HL-60/S4 treated with retinoic acid at 250 ng/mL for 4 days and 3 days (cell line): ENCODE measurements at regions not wholly inside any gene's neighbourhood (a gene's known extent, or its start where the extent isn't known, plus 50 kb on each side); places are given as distances from the start of the nearest gene placed in this dataset.
"Not testable (repeated sequence)": the region's sequence is repeated elsewhere in the genome, so short reads cannot be mapped to it uniquely, and the experiment has no call there.

Experiments
- in situ Hi-C: fragments of 300-500 bp; cut with MboI; formaldehyde crosslinking; loops from 2 replicates; pipeline ENCODE4 v1.7.0; 2022; ENCODE audit warnings: low sequenced_read_pairs

DNA sequence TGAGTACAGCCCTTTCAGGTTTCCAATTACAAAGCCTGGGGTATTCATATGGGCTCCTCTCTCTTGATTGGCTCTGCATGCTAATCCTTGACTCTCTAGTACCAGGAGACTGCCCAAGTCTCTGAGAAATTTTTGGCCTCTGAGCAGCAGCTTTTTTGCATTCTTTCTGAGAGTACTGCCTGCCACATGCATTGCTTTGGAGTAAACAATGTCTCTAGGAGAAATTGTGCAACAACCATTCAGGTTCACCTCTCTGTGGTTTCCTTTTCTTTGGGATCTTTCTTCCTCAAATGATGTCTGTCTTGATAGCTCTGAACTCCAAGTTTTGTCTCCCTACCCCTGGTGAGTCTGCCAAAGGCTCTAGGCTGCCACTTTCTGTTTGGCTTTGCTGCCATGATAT, 115.8 kb upstream of the SETBP1 start:
- in situ Hi-C loops: no loop called here

DNA sequence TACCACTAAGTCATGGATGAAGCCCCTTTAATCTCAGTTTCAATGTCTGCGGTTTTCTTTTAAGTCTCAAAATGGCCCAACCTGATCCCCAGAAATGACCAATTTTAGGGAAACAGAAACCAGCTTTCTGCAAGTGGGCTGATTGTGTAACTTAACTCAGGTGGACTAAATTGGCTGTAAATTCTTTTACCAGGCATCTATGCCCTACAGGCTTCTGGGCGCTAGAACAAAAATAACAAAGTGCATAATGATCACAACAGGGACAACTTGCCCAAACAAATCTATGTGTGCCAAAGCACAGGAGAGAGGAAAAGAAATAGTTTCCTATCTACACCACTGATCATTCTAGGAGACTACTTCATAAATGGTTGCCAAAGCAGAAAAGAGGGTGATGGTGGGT, 112.3 kb upstream of the SETBP1 start:
- in situ Hi-C loops: no loop called here

DNA sequence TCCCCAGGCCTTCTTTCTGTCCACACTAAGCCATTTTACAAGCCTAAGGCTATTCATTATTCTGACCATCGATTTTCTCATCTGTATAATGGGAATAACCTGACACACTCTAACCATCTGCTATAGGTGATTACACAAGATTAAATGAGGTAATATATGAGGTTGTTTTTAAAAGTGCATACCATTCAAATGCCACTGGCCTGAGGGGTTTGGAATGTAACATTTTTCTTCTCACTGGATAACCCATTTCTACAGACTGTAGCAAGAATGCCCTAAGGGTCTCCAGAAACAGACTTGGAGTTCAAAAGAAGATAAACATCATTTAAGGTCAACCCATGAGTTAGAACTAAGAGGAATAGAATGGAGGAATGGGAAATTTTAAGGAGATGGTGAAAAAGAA, 111.7 kb upstream of the SETBP1 start:
- in situ Hi-C loops: no loop called here

DNA sequence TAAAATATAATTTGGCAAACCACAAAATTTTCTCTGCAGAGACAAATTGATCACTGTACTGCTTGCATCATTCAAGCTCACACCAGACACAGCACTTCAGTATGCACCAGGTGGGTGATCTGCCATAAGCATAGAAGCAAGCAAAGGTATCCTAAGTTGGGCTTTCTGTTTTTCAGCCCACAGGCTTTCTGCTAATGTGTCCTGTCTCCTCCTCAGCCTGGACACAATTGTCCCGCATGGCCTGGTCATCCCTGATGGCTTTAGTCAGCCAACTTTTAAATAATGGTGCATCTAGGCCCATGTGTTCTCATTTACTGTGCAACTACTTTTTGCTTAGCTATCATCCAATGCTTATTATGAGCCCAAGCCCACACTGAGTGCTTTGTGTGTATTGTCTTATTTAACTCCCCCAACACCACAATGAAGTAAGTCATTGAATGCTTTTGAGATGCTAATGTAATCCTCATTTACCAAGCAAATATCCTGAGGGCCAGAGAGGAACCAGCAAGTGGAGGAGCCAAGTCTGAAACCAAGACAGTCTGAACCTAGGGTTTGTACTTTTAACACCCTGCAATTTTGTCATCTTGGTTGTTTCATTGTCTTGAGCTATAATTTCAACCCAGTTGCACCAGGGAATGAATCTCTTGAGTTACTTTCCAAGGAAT, 111.2 kb upstream of the SETBP1 start:
- in situ Hi-C loops: no loop called here

DNA sequence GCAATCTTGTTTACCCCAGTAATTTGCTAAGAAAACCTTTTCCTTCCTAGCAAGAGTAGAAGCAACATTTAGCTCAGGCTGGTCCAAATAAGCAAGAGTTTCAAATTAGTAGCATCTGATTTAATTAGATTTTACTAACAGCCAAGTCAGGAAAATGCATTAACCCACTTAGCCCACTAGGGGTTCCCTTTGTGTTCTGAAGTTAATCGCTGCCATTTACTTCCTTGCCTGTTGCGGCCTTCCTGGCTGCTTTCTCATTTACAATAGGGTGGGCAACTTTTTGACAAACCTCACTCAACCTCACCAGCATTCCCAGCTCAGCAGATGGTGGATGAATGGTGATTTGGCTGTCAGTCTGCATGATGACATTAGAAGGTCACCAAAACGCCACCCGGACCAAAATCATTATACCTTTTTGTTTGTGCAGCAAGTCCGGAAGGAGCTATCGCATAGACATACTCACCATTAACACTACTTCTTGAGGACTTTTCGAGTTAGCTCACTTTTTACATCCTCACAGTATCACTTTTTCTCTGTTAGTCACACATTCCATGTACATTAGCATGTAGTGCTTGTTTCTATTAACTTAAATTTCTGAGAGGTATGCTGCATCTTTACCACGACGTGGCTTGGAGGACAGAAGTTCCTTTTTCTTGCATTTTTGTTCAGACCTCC, 101.5 kb upstream of the SETBP1 start:
- in situ Hi-C loops: no loop called here

DNA sequence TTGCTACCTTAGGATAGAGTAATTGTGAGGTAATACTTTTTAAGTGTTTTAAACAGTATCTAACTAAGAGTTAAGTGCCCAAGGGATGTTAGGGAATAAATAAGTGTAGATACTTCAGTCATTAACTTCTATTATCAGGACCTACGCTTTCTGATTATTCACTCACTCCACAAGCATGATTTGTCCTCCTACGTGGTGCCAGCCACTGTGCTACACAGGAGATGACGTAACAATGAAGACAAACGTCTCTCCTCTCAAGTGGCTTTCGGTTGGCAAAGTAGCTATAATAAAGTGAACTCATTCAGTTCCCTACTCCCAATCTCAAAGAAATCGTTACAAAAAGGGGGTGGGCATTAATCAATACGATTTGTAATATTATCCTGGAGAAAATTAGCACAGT, 100.9 kb upstream of the SETBP1 start:
- in situ Hi-C loops: no loop called here

DNA sequence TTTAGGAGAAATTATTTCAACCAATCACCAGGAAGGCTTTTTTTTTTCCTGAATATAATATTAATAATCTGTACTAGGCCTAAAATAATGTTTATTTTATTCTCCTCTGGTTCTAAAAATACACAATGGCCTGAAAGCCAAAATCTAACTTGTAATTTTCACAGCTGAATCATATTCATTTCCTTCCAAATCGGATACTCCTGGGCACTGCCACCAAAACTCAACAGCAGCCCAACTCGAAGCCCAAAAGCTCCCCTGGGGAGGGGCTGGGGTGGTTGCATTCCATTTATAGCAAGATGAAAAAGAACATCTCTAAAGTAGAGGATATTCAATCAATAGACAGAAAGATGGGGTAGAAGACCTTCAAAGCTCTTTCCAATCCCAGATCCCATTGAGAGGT, 100.5 kb upstream of the SETBP1 start:
- in situ Hi-C loops: no loop called here

DNA sequence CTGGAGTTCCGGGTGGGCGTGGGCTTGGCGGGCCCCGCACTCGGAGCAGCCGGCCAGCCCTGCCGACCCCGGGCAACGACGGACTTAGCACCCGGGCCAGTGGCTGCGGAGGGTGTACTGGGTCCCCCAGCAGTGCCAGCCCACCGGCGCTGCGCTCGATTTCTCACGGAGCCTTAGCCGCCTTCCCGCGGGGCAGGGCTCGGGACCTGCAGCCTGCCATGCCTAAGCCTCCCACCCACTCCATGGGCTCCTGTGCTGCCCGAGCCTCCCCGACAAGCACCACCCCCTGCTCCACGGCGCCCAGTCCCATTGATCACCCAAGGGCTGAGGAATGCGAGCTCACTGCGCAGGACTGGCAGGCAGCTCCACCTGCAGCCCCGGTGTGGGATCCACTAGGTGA, 99.9 kb upstream of the SETBP1 start:
- in situ Hi-C loops: not testable (repeated sequence)

DNA sequence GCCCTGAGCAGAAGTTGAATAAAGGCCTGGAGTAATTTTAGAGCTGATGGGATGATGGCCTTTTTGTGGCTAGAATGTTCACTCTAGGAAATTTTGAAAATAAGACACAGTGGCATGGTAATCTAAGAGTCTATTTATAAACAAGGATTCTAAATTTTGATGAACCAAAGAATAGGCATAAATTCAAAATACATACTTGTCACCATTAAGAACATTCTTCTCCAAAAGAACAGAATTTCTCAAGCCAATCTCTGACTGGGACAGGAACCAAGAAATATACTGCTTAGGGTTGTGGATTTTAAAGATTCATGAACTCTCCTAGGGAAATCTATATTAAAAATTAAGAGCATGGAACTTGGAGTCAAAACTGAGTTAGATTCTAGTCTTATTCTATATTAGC, 98.2 kb upstream of the SETBP1 start:
- in situ Hi-C loops: no loop called here

DNA sequence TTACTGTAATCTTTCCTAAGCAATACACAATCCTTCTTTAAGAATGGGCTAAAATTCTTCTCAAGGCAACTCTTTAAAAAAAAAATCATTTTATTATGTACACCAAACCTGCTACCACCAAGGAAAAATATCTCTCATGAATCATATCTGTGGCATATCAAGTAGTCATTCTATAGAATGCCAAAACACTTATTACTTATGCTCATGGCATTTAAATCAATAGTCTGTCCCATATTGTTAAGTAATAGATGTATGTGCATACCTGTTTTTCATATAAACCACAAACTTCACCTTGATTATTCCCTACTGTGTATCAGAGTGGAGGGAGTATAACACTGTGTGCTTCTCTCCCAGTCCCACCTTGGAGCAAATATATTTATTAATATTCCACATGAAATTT, 95.8 kb upstream of the SETBP1 start:
- in situ Hi-C loops: no loop called here

DNA sequence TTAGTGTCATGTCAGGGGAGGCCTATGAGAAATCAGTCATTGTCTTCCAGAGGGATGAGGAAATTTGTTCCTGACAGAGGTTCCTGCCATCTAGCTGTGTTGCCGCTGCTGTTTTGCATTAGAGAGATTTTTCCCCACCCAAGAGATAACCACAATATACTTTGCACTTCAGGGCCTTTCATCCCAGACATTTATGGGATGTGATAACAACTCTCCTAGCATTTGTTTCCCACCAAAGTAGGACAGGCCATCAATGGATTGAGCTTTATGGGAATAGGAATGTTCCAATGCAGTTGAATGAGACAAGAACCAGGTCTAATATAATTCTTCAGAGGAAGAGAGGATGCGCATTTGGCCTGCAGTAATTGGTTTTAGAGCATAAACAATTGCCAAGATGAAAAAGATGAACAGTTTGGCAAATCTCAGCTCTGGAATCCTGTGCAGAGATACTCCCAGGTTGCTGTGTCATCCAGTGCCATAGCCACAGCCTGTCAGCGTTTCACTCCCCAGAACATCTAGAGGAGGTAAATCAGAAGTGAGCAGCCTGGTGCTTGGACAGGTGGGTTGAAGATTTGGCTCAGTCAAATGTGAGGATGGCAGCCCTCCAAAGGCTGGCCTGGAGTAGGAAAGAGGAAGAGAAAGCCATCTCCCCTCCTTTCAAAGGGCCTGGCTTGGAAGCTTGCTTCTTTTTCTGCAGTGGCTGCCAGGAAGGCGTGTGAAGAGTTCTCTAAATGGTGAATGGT, 93.7 kb upstream of the SETBP1 start:
- in situ Hi-C loops: no loop called here

DNA sequence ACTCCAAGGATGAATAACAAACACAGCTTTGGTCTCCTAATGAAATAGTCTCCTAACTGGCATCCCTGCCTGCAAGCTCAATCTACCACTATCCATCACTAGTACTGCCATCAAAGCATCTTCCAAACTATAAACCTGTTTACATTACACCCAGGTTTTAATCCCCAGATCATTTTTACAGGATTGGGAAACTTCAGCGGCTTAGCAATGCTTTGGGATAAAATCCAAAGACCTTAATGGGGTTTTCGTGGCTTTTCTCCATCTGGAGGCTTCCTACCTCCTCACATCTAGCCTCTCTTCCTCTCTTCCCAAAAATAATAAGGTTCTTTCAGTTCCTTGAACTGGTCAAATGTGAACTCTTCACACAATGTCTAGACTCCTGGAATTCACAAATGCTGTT, 92.2 kb upstream of the SETBP1 start:
- in situ Hi-C loops: no loop called here

DNA sequence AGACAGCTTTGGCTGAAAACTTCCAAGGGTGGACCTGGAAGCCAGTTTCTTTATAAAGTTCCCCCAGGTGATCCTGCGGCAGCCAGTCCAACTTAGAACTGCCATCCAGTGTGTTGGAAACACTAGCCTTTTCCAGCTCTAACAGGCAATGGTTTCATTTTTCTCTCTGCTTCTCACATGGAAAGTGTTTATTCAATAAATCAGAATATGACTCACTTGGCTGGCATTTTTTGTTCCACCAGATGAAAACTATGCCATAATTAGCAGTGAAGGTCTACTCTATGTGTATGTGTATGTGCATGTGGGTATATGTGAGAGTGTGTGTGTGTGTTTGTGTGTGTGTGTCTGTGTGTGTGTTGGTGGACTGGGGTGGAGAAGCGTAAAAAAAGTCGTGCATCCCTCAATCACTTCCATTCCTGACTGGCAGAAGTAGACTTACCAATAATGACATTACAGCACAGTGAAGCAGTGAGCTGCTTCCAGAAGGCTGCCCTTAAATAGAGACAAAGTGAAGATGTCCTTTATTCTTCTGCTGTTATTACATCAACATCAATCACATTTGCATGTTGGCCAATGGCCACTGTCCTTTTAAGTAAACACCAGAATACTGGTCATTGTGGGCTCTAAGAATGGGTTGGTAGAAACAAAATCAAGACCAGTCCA, 90.9 kb upstream of the SETBP1 start:
- in situ Hi-C loops: no loop called here

DNA sequence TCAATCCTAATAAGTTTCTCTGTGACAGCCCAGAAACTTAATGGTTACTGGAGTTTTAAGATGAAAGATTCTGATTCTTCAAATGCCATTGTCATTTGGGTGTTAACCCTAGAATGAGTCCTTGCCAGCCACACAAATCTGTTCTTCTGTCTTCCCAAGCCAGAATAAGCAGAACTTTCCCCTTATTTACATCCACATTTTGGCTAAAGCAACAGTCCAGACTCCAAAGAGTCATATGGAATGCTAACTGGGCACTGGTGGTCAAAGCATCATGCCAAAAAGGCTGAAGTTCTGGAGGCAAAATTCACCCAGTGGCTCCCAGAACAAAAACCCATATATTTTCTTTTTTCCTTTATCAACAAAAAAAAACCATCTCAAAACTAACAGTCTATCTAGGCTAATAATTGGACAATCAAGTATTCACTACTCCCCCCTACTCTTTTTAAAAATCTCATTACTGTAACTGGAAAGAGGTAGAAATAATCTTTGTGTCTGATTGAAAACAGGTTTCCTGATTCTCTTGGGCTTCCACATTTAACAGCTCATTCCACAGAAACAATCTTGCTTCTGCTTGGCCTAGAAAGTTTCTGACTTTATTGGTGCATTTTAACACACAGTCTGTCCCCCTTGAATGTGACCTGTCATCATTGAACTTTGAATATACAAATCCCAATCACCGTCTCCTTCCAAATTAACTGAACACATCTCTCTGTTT, 89.6 kb upstream of the SETBP1 start:
- in situ Hi-C loops: no loop called here

DNA sequence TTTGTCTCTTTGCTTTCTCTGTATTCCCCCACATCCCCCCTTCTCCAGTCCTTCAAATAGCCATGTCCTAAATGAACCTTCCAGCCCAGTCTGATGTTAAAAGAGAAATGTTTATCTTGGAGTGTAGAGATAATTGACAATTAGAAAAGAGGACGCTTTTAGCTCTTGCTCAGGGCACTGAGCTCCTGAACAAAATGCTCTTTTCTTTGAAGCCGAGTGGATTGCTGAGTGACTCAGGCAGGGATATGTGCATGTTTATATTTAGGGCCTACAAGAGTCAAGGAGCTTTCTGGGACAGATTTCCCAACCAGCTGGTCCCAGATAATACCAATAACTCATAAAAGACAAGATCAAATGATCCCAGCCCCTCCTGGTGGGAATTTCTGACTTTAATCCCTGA, 88.0 kb upstream of the SETBP1 start:
- in situ Hi-C loops: no loop called here

DNA sequence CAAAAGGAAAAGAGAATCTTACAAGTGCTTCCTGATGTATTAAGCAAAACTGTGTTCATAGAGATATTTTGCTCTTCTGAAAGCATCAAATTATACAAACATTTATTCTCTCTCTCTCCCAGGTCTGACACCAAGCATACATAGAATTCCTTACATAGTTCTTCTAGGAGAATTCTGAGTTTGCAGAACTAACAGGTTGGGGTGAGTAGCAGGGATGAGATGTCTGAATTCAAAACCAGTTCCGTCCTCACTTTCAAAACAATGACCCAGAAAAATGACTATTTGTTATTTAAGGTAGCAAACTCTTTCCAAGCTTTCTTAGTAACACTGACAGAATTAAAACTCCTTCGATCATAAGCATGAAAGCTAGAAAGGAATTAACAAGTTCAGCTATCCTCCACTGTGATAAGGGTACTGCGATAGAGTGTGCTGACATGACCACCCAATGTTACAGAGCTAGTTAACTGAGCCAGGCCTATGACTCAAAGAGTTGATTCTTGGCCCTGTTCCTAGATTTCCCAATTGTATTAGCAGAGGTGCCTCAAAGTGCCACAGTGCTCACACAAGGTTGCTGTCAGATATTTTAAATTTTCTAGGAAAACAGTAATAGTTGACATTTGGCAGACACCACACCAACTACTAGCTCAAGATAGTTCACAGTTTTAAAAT, 85.8 kb upstream of the SETBP1 start:
- in situ Hi-C loops: no loop called here

DNA sequence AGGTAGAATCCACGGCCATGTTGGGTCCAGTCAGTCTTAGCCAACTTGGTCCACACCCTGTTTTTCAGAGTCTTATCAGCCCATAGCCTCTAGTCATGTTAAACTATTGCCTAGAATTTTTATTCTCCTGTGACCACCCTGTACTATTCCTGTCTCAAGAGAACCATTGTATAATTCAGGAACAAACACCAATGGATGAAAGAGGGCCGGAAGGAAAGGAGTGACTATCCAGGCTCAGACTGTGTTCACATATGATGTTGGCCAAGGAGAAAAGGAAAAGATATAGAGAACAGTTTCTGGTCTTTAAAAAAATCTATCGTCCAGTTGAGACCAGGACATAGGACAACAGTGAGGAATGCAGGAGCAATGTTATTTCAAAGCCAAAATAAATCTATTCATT, 82.9 kb upstream of the SETBP1 start:
- in situ Hi-C loops: no loop called here

DNA sequence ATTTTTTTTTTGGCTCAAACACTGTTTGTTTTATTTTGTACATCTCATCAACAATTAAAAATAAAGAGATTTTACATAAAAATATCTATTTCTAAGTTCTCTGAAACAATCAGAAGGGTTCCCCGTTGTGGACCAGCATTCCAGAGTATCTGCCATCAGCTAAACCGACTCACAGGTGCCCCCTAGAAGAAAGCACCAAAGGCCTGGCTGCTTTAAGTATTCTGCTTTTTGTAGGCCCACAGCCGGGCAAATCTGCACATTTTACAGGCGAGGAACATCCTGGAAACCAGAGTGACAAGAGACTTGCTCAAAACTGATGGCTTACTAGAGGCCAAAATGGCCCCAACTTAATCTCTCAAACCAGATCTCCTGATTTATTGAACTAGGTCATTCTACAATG, 82.2 kb upstream of the SETBP1 start:
- in situ Hi-C loops: no loop called here

DNA sequence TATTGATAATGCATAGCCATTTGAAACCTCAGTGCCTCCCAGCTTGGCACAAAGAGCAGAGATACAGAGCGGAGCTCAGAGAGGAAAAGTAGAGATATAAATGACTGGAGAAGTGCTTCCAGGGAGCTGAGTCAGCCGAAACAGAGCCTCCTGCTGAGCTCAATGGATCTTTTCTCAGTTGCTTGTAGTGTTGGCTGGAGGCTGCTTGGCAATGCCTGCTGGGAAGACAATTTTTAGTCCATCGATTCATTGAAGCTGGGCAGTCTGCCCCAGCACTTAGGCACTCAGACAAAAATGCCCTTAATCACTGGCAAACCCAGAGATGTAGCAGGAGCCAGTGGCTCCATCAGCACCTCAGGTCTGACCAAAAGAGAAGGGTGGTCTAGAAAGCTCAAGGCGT, 81.3 kb upstream of the SETBP1 start:
- in situ Hi-C loops: no loop called here

DNA sequence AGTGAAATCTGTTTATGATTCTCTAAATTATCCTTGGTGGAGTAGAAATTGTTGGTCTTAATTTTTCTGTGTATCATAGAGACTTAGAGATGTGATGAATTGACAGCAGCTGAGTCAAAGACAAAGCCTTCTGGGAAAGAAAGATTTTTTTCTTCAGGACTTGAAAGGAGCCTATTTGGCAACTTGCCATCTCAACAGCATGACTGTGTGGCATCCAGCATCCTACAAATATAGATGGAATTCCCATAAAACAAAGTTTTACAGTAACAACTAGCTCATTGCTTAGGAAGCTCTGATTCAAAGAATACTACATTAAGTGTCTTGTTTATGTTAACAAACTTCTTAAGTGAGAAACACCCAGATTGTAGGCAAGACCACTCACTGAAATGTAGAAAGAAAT, 79.2 kb upstream of the SETBP1 start:
- in situ Hi-C loops: no loop called here

DNA sequence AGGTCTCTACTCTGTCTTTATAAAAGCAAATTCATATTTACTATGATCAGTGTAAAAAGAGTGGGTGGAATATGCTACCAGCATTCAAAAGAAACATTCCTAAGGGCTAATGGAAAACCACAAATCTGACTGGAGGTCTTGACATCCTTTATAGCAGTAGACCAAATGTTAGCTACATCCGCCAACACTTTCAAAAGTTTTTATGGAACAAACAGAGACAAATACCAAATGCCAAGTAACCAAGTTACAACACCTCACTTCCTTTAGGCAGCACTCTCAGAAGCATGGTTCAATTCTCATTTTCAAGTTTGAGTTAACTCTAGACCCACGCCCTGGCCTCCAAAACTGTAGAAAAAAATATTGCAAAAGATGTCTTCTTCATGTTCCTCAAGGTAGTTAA, 78.3 kb upstream of the SETBP1 start:
- in situ Hi-C loops: no loop called here
